ENCODE measurements at regions not wholly inside any gene's neighbourhood (a gene's known extent, or its start where the extent isn't known, plus 50 kb on each side); places are given as distances from the start of the nearest gene placed in this dataset.

DNA sequence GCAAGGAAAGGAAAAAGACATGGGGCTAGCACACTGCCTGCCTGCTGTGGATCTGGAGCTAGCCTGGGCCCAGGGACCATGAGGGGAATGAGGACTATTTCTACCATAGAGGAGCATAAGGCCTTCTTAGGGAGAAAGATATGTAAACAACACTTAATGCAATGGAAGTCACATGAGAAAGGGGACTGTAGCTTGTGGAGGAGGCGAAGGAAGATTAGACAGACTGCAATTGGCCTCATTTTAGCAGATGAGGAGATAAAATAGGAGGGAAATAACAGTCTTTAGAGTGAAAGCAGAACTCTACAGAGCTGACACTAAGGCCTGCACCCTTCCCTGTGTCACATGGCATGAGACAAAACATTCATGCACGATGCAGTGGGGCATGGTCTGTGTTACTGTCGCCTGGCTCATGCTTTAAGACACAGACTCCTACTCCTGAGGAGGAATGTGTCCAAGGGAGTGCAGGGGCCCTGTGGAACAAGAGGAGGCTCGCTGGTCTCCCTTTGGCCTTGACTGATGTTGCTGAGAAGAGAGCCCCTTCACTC, 829.3 kb upstream of the IGFBP3 start:
- WGBS, result 48% methylated on average over 4 of the region's 4 CpGs
- Histone ChIP-seq H3K14ac (ENCODE audit: low read length in 2 of 2) (no peak overlapping the region), H3K9ac (ENCODE audit: low read length) (no peak overlapping the region), H4K8ac (ENCODE audit: low read length) (no peak overlapping the region), H2AK5ac (ENCODE audit: low read length, severe bottlenecking) (no peak overlapping the region), H3K4me2 (ENCODE audit: low read length, poor library complexity, severe bottlenecking) (no peak overlapping the region), H4K91ac (ENCODE audit: low read length) (peak overlapping the region; percentile 99), H3K27me3 (ENCODE audit: control insufficient read depth in 1 of 2, insufficient read depth in 1 of 2, low read length in 2 of 2) (no peaks in the 10 kb centered on the region), H2BK5ac (ENCODE audit: low read depth, low read length, poor library complexity, severe bottlenecking) (no peak overlapping the region), H2BK12ac (ENCODE audit: low read length in 2 of 2) (peak overlapping the region; percentile 29 to 96), H2BK120ac (ENCODE audit: low read depth, low read length) (peak overlapping the region; percentile 74), H3K4me3 (ENCODE audit: insufficient read depth in 1 of 2, low read depth in 1 of 2, low read length in 2 of 2) (no peak overlapping the region), H3K23ac (ENCODE audit: low read length in 2 of 2) (no peak overlapping the region), H2AFZ (ENCODE audit: low read depth, low read length) (no peak overlapping the region), H3K79me1 (replicated peaks; ENCODE audit: low read length, poor library complexity, severe bottlenecking) (no peaks in the 10 kb centered on the region), H3K4ac (ENCODE audit: low read depth in 1 of 2, low read length in 2 of 2) (peak overlapping the region; percentile 85 to 91), H3K4me1 (ENCODE audit: control insufficient read depth, insufficient read depth, low read depth, low read length) (peaks cover 6% of the 10 kb centered on the region), H3K9me3 (ENCODE audit: control insufficient read depth, low read length) (no peaks in the 10 kb centered on the region), H3K18ac (ENCODE audit: low read depth in 1 of 2, low read length in 2 of 2) (peak overlapping the region; percentile 78 to 89), H2BK15ac (ENCODE audit: low read depth, poor library complexity, severe bottlenecking) (no peak overlapping the region), H3K27ac (ENCODE audit: low read length, poor library complexity, severe bottlenecking) (no peak overlapping the region), H3K36me3 (ENCODE audit: control insufficient read depth in 1 of 2, insufficient read depth in 2 of 2, low read depth in 1 of 2, low read length in 2 of 2) (no peaks in the 10 kb centered on the region)
- DNase-seq, result peak; percentile 80

DNA sequence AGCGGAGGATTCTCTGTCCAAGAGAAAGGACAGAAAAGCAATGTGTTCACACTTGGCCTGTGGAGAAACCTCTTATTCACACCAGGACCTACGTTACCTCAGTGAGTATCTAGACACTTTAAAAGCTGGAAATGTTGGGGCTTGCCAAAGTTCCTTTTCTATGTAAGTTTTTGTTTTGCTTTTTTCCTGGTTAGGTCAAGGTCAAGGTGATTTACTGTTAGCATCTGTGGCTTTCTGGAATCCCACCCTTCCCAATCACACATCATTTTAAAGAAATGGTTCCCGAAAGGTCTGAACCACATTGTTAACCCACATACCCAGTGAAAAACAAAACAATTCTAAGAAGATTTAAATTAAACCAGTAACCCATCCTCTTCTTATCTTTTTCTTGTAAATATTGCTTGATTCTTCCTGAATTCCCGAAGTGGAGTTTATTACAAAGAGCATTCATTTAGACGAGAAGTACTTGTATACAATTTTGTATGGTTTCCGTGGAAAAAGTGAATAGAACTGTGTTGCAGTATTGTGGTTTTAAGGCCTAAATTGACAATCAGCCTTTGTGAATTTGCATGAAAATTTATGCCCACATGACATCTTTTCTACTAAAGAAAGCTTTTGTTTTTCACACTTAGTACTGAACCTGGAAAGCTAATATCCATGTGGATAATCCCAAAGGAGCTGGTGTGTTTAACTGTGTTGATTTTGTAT, 827.0 kb upstream of the IGFBP3 start:
- H3K79me1 ChIP-seq (replicated peaks; ENCODE audit: low read length, poor library complexity, severe bottlenecking), result no peaks in the 10 kb centered on the region
- H3K4me1 ChIP-seq (ENCODE audit: control insufficient read depth, insufficient read depth, low read depth, low read length), result no peaks in the 10 kb centered on the region
- WGBS, result 37% methylated on average over 4 of the region's 6 CpGs
- no peaks in the 10 kb centered on the region for H3K27me3 ChIP-seq (ENCODE audit: control insufficient read depth in 1 of 2, insufficient read depth in 1 of 2, low read length in 2 of 2)
- H3K18ac ChIP-seq (ENCODE audit: low read depth in 1 of 2, low read length in 2 of 2), result peak overlapping the region; percentile 61 to 81
- peak overlapping the region in 1 of 2 experiments; percentile 37 for H3K14ac ChIP-seq (ENCODE audit: low read length in 2 of 2)
- H2BK15ac ChIP-seq (ENCODE audit: low read depth, poor library complexity, severe bottlenecking), result no peak overlapping the region
- H3K4ac ChIP-seq (ENCODE audit: low read depth in 1 of 2, low read length in 2 of 2), result peak overlapping the region in 1 of 2 experiments; percentile 9
- H2AK5ac ChIP-seq (ENCODE audit: low read length, severe bottlenecking), result no peak overlapping the region
- H3K9me3 ChIP-seq (ENCODE audit: control insufficient read depth, low read length), result no peaks in the 10 kb centered on the region
- H4K8ac ChIP-seq (ENCODE audit: low read length), result peak overlapping the region; percentile 79
- no peaks in the 10 kb centered on the region for H3K36me3 ChIP-seq (ENCODE audit: control insufficient read depth in 1 of 2, insufficient read depth in 2 of 2, low read depth in 1 of 2, low read length in 2 of 2)
- H2BK120ac ChIP-seq (ENCODE audit: low read depth, low read length), result peak overlapping the region; percentile 29
- no peak overlapping the region for H3K27ac ChIP-seq (ENCODE audit: low read length, poor library complexity, severe bottlenecking)
- H2AFZ ChIP-seq (ENCODE audit: low read depth, low read length), result no peak overlapping the region
- peak; percentile 52 for DNase-seq
- H3K4me3 ChIP-seq (ENCODE audit: insufficient read depth in 1 of 2, low read depth in 1 of 2, low read length in 2 of 2), result no peak overlapping the region
- no peak overlapping the region for H3K23ac ChIP-seq (ENCODE audit: low read length in 2 of 2)
- peak overlapping the region; percentile 93 to 98 for H2BK12ac ChIP-seq (ENCODE audit: low read length in 2 of 2)
- no peak overlapping the region for H3K4me2 ChIP-seq (ENCODE audit: low read length, poor library complexity, severe bottlenecking)
- no peak overlapping the region for H2BK5ac ChIP-seq (ENCODE audit: low read depth, low read length, poor library complexity, severe bottlenecking)
- no peak overlapping the region for H3K9ac ChIP-seq (ENCODE audit: low read length)
- no peak overlapping the region for H4K91ac ChIP-seq (ENCODE audit: low read length)

DNA sequence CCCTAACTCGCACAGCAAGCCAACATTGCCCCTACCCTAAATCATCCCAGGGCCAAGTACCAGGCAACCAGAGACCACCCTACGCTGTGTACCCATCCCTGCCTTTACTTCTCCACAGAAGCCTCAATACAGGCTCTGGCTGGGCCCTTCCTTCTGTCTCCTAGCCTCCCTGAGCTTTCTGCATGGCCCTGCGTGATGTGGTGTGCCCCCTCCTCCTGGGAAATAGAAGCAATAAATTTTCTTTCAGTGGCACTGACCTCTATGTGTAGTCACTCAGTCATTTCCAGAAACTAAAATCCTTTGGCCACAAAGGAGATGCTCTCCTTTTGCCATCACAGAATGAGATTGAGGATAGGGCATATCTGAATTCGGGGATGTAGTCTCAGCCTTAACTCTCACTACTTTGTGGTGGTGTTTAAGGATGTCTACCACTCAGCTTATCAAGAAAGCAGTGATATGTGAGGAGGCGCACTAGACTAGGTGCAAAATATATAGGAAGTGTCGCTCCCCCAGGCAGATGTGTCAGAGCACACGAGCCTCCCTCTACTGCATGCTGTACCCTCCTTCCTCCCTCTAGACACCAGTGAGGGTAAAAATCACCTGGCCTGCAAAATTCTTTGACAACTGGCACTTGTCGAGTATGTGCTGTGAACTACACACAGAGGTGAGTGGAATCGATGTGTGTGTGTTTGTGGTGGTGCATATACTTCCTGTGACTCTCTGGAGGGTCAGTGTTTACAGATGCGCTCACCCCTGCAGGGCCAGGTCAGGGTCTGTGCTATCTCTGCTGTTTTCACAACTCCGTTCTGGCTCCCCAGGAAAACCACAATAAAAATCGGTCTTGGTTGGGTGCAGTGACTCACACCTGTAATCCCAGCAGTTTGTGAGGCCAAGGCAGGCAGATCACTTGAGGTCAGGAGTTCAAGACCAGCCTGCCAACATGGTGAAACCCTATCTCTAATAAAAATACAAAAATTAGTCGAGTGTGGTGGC, 825.9 kb upstream of the IGFBP3 start:
- Histone ChIP-seq H3K4me3 (ENCODE audit: insufficient read depth in 1 of 2, low read depth in 1 of 2, low read length in 2 of 2) (no peak overlapping the region), H3K27ac (ENCODE audit: low read length, poor library complexity, severe bottlenecking) (no peak overlapping the region), H2AK5ac (ENCODE audit: low read length, severe bottlenecking) (no peak overlapping the region), H2BK15ac (ENCODE audit: low read depth, poor library complexity, severe bottlenecking) (no peak overlapping the region), H3K18ac (ENCODE audit: low read depth in 1 of 2, low read length in 2 of 2) (peak overlapping the region; percentile 10 to 81), H3K36me3 (ENCODE audit: control insufficient read depth in 1 of 2, insufficient read depth in 2 of 2, low read depth in 1 of 2, low read length in 2 of 2) (no peaks in the 10 kb centered on the region), H3K4ac (ENCODE audit: low read depth in 1 of 2, low read length in 2 of 2) (peak overlapping the region; percentile 45 to 66), H3K79me1 (replicated peaks; ENCODE audit: low read length, poor library complexity, severe bottlenecking) (no peaks in the 10 kb centered on the region), H3K23ac (ENCODE audit: low read length in 2 of 2) (no peak overlapping the region), H3K9ac (ENCODE audit: low read length) (no peak overlapping the region), H3K4me2 (ENCODE audit: low read length, poor library complexity, severe bottlenecking) (no peak overlapping the region), H4K8ac (ENCODE audit: low read length) (peak overlapping the region; percentile 79), H3K9me3 (ENCODE audit: control insufficient read depth, low read length) (no peaks in the 10 kb centered on the region), H2AFZ (ENCODE audit: low read depth, low read length) (no peak overlapping the region), H2BK5ac (ENCODE audit: low read depth, low read length, poor library complexity, severe bottlenecking) (no peak overlapping the region), H2BK120ac (ENCODE audit: low read depth, low read length) (peak overlapping the region; percentile 35), H3K14ac (ENCODE audit: low read length in 2 of 2) (peak overlapping the region in 1 of 2 experiments; percentile 8), H3K27me3 (ENCODE audit: control insufficient read depth in 1 of 2, insufficient read depth in 1 of 2, low read length in 2 of 2) (no peaks in the 10 kb centered on the region), H4K91ac (ENCODE audit: low read length) (peak overlapping the region; percentile 88), H2BK12ac (ENCODE audit: low read length in 2 of 2) (peak overlapping the region; percentile 90 to 93), H3K4me1 (ENCODE audit: control insufficient read depth, insufficient read depth, low read depth, low read length) (no peaks in the 10 kb centered on the region)
- DNase-seq, result no peak
- 55% methylated on average over 10 of the region's 13 CpGs for WGBS

DNA sequence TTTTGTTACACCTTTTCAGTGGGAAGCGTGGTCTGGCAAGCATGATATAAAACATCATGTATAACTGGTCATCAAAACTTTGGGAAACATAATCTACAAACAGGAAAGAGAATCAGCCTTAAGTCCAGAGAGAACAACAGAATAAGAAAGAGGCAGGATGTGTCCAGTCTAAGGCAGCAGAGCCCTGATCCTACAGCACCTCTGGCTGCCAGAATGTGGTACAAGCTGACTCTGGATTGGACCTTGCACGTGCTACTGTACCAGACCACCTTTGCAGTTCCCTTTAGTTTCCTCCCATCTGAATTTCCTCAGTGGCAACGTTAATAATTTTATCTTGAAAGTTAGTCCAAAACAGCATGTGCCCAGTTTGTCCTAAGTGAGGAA, 824.6 kb upstream of the IGFBP3 start:
- Histone ChIP-seq H3K4me3 (ENCODE audit: insufficient read depth in 1 of 2, low read depth in 1 of 2, low read length in 2 of 2) (no peak overlapping the region), H3K4me2 (ENCODE audit: low read length, poor library complexity, severe bottlenecking) (no peak overlapping the region)
- WGBS, result 79% methylated on average over 3 of the region's 3 CpGs

More for the DNA sequence above, 824.6 kb upstream of the IGFBP3 start:
- Histone ChIP-seq H3K18ac (ENCODE audit: low read depth in 1 of 2, low read length in 2 of 2) (peak overlapping the region in 1 of 2 experiments; percentile 59), H2AK5ac (ENCODE audit: low read length, severe bottlenecking) (no peak overlapping the region), H3K79me1 (replicated peaks; ENCODE audit: low read length, poor library complexity, severe bottlenecking) (no peaks in the 10 kb centered on the region), H2BK5ac (ENCODE audit: low read depth, low read length, poor library complexity, severe bottlenecking) (no peak overlapping the region), H3K4ac (ENCODE audit: low read depth in 1 of 2, low read length in 2 of 2) (peak overlapping the region in 1 of 2 experiments; percentile 24), H3K9me3 (ENCODE audit: control insufficient read depth, low read length) (no peaks in the 10 kb centered on the region), H2BK120ac (ENCODE audit: low read depth, low read length) (no peak overlapping the region), H3K27me3 (ENCODE audit: control insufficient read depth in 1 of 2, insufficient read depth in 1 of 2, low read length in 2 of 2) (no peaks in the 10 kb centered on the region), H2BK12ac (ENCODE audit: low read length in 2 of 2) (peak overlapping the region in 1 of 2 experiments; percentile 75), H4K91ac (ENCODE audit: low read length) (no peak overlapping the region), H3K36me3 (ENCODE audit: control insufficient read depth in 1 of 2, insufficient read depth in 2 of 2, low read depth in 1 of 2, low read length in 2 of 2) (no peaks in the 10 kb centered on the region), H3K23ac (ENCODE audit: low read length in 2 of 2) (no peak overlapping the region), H3K4me1 (ENCODE audit: control insufficient read depth, insufficient read depth, low read depth, low read length) (no peaks in the 10 kb centered on the region), H3K27ac (ENCODE audit: low read length, poor library complexity, severe bottlenecking) (no peak overlapping the region), H2AFZ (ENCODE audit: low read depth, low read length) (no peak overlapping the region), H4K8ac (ENCODE audit: low read length) (peak overlapping the region; percentile 66), H3K9ac (ENCODE audit: low read length) (no peak overlapping the region), H3K14ac (ENCODE audit: low read length in 2 of 2) (peak overlapping the region in 1 of 2 experiments; percentile 26), H2BK15ac (ENCODE audit: low read depth, poor library complexity, severe bottlenecking) (no peak overlapping the region)
- DNase-seq, result no peak

All from mesenchymal stem cell (in vitro differentiated cells and primary cell).